HG03442 (cell line): ENCODE measurements at regions not wholly inside any gene's neighbourhood (a gene's known extent, or its start where the extent isn't known, plus 50 kb on each side); places are given as distances from the start of the nearest gene placed in this dataset.
"Not testable (repeated sequence)": the region's sequence is repeated elsewhere in the genome, so short reads cannot be mapped to it uniquely, and the experiment has no call there.

Experiments used
- ATAC-seq: cut with Tn5 transposase; IDR thresholded peaks from one replicate; pipeline ENCODE4 v1.9.1; 2021; ENCODE audit warnings: mild to moderate bottlenecking, moderate library complexity; ENCODE audit not compliant: unreplicated experiment

GRCh38 chr6:113664909-113665308, 192.2 kb upstream of the MARCKS start:
- ATAC-seq, result no peak

GRCh38 chr6:113668641-113669408, 188.3 kb upstream of the MARCKS start:
- ATAC-seq, result peak; percentile 53

- ATAC-seq, result no peak
Observed at GRCh38 chr6:113669606-113670005, 187.5 kb upstream of the MARCKS start.

- no peak for ATAC-seq
Observed at GRCh38 chr6:113671421-113671820, 185.7 kb upstream of the MARCKS start.

- ATAC-seq, result no peak
Observed at GRCh38 chr6:113672491-113673149, 184.5 kb upstream of the MARCKS start.

GRCh38 chr6:113674075-113674474, 183.1 kb upstream of the MARCKS start:
- no peak for ATAC-seq

GRCh38 chr6:113676057-113676456, 181.1 kb upstream of the MARCKS start:
- no peak for ATAC-seq

- ATAC-seq, result no peak
Observed at GRCh38 chr6:113676968-113677367, 180.2 kb upstream of the MARCKS start.

GRCh38 chr6:113679051-113679450, 178.1 kb upstream of the MARCKS start:
- ATAC-seq, result no peak

GRCh38 chr6:113680301-113680700, 176.8 kb upstream of the MARCKS start:
- ATAC-seq, result no peak

GRCh38 chr6:113683968-113684367, 173.2 kb upstream of the MARCKS start:
- ATAC-seq, result no peak

- no peak for ATAC-seq
Observed at GRCh38 chr6:113684382-113684901, 172.7 kb upstream of the MARCKS start.

GRCh38 chr6:113686049-113686448, 171.1 kb upstream of the MARCKS start:
- no peak for ATAC-seq

GRCh38 chr6:113689620-113690019, 167.5 kb upstream of the MARCKS start:
- not testable (repeated sequence) for ATAC-seq

- peak; percentile 81 for ATAC-seq
Observed at GRCh38 chr6:113690281-113691259, 166.6 kb upstream of the MARCKS start.

GRCh38 chr6:113691260-113691656, 165.9 kb upstream of the MARCKS start:
- ATAC-seq, result no peak

- ATAC-seq, result no peak
Observed at GRCh38 chr6:113693851-113694250, 163.3 kb upstream of the MARCKS start.

- ATAC-seq, result no peak
Observed at GRCh38 chr6:113694278-113695077, 162.7 kb upstream of the MARCKS start.

- ATAC-seq, result no peak
Observed at GRCh38 chr6:113695516-113695915, 161.6 kb upstream of the MARCKS start.

GRCh38 chr6:113696960-113697359, 160.2 kb upstream of the MARCKS start:
- ATAC-seq, result peak; percentile 59
